DMS 273 (cell line): ENCODE measurements at regions not wholly inside any gene's neighbourhood (a gene's known extent, or its start where the extent isn't known, plus 50 kb on each side); places are given as distances from the start of the nearest gene placed in this dataset.

Source experiments
- DNase-seq: peaks from one replicate; lab custom pipeline; 2025; ENCODE audit not compliant: unreplicated experiment; lab: John Stamatoyannopoulos, UW

- no peak for DNase-seq
Observed at GRCh38 chr10:71065659-71066058, 146.7 kb upstream of the UNC5B start.

- DNase-seq: no peak
Observed at GRCh38 chr10:71066600-71066999, 145.8 kb upstream of the UNC5B start.

DNA sequence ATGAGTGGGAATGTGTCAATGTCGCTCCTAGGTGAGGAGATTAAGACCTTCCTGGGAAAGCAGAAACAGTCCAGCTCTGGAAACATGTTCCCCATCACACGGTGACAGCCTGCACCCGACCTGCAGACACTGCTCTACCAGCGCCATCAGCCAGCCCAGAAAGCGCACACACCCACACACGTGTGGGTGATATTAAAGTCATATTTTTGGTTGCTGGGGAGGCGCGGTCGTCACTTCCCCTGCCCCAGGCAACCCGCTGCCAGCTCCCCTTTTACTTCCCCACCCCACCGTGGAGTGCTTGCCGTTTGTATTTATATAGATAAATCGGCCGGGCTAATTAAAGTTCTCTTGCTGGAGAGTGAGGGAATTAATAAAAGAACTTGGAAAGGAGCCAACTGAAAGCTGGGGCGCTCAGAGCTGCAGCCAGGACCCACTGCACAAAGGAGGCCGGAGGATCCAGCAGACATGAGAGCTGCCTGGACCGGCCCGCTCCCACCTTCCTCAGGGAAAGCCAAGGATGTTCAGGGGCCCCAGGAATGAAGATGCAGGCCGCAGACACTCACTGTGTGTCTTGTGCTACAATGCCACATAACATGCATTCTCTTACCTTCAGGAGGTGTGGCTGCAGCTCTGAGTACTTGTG is 145.2 kb upstream of the UNC5B start:
- no peak for DNase-seq

DNA sequence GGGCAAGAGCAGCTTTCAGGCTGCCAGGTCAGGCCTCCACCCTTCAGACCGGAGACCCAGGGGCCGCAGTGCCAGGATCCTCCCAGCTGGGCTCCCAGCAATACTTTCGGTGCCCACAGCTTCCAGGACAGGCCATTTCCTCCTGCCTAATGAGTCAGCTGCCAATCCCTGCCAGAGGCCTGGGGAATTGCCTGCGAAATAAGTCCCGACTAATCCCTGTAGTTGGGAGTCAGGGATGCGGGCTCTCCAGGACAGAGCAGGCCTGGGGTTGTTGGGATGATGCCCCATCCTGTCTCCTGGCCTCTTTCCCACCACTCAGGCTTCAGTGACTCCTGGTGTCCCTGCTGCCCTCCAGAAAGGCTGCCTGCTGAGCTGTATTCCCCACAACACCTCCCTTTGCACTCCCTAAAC is 143.5 kb upstream of the UNC5B start:
- DNase-seq: no peak

GRCh38 chr10:71069909-71070666 is 142.3 kb upstream of the UNC5B start:
- DNase-seq: no peak

DNA sequence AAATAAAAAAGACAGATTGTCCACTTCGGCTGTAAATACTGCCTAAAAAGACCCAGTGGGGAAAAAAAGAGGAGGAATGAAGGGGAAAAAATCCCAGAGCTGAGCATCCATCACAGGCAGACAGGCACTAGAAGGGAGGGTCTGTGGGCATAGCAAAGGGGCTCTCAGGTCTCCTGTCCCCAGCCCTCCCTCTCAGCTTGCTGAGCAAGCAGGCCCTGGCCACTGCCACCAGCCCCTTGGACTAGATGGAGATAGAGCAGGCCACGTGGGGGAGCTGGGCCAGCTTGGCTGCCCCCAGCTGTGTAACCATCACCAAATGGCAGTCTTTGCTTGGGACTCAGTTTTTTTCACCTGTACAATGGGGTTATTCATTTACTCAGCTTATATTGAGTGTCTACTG is 141.6 kb upstream of the UNC5B start:
- DNase-seq: no peak

DNA sequence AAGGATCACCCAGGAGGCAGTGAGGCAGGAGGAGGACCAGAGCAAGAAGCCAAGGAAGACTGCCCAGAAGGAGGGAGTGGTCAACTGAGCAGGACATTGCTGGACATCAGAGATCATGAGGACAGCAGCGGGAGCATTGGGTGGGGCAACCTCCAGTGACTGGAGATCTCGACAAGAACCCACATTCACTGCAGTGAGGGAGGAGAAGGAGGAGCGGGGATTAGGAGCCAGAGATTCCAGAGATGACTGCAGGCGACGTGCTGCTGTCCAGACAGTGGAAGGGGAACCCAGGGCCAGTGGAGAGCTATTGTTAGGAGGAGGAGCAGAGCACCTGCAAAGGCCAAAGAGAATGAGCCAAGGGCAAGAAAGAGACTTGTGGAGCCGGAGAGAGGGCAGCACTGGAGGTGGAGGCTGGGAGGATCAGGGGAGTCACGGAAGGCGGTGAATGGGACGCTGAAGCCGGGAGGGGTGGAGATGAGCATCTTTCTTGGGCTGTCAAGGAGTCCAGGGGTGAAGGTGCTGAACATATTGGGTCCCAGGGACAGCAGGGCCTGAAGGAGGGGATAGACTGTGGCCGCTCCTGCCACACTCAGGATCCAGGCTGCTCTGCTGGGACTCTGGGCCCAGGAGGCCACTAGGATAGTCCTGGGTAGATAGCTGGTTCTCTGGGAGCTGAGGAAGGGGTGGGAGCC is 140.1 kb upstream of the UNC5B start:
- no peak for DNase-seq

DNA sequence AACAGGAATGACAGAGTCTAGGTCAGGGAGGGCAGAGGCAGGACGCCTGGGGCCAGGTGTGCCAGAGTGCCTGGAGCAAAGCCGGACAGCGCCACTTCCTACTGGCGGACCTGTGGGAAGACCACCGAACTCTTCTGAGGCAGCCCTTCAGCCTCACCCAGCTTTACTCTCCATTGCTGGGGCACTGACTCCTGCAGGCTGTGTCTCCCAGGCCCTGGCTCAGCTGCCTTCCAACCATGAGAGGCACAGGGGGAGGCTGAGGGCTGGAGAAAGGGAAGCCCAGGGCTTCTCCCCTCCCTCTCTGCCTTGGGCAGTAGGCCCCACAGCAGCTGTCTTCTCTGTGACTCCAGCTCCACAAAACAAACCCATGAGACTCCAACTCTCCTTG is 139.6 kb upstream of the UNC5B start:
- DNase-seq: no peak

- DNase-seq: no peak
Observed at GRCh38 chr10:71073451-71074175, 138.8 kb upstream of the UNC5B start.

DNA sequence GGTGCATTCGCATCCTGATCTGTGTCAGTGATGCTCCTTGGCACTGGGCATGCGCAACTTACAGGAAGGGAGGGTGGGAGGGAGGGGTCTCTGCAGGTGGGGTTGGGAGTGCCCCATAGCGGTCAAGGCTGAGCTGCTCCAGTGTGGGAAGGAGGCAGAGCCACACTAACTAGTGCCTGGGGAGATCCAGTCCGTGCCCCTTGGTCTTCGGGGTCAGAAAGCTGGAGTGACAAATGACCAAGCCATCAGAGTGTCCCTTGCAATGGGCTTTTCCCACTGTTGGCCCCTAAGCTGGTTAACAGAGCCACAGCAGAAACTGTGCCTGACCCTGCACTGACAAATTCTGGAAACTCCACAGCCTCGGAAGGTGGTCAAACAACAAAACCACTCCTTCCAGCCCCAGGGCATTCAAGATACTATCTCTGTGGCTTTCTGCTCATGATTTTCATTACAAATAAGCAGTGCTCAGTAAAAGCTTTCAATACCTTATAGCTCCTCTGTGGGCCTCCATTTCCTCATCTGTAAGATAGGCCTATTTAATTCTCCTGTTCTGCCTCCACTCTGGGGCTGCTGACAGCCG is 138.1 kb upstream of the UNC5B start:
- no peak for DNase-seq

- DNase-seq: peak; percentile 54
Observed at GRCh38 chr10:71075086-71075758, 137.1 kb upstream of the UNC5B start.

DNA sequence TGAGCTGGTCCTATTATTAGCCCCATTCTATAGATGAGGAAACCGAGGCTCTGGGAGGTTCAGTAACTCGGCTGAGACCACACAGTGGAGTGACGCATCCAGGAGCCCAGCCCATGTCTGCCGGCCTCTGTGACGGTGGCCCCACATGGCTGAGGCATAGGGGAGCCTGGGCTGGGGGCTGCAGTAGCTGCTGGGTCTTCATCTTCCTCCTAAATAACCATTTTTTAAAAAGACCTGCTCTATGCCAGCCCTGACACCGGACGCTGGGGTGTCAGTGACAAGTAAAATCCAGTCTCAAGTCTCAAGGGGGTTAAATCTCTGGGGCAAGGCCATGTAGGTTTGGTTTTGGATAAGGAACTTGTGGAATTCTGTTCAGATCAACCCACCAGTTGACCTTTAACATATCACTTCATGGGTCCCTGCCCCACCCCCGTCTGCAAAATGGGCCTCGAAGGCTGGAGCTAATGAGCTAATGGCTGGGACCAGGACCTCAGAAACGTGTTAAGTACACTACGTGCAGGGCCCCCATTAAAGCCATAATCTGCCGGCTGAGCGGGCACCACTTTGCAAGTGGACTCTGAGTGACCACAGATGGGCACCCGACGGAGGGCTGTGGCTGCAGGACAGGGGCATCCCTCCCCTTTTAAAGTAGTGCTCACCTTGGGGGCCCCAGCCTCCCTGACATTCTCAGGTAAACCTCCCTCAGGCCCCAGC is 136.5 kb upstream of the UNC5B start:
- DNase-seq: no peak

DNA sequence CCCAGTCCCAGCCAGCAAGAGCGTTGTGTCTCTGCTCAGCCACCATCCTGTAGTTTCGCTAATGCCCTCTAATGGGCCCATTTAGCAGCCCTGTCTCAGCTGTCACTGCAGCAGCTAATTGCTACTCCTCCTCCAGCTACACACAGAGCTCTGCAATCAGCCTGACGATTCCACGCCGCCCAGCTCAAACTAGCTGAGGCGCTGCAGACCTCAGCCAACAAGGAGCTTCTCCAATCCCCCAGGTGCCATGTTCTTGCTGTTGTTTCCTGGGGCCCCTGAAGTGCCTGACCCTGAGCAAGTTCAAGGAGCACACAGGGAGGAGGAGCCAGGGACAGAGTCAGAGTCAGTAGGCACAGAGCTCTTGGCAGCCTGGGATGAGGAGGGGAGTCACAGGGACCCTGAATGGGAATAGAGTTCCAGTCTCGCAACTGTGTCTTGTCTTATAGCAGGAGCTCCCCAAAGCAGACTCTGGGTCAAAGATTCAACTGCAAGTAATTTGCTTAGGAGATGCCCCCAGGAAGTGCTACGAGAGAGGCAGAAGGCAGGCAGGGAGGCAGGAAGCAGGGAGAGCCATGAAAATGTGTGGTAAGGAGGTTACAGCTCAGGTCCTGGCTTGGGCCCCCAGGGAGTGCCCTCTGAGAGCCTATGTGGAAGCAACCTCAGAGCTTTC is 135.8 kb upstream of the UNC5B start:
- DNase-seq: peak; percentile 22

- DNase-seq: no peak
Observed at GRCh38 chr10:71077143-71077581, 135.2 kb upstream of the UNC5B start.

DNA sequence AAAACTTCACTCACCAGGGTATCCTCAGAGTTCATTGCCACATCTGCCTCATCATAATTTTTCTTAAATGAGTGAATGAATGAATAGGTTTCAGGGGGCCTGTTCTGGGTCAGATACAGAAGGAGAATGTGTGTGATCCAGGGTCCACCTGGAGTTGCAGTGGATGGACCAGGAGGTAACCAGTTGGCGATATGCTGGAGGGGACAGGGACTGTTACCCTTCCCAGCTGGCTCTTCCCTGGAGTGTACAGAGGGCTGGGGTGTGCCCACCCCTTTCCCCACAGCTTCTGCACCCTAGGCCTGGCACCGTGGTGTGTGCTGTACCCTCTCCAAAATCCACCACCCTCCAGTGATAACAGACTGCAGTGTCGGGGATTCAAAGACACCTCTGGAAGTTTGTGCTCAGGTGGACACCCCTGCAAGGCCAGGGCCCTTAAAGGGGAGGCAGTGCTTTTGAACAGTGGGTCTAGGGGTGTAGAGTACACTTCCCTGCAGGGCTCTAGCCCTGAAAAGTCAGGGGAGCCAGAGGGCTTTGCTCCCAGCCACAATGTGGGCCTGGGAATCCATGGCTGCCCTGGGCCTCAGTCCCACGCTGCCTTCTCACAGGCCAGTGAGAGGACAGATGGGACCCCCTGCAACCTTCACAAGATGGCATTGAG is 134.4 kb upstream of the UNC5B start:
- DNase-seq: no peak

DNA sequence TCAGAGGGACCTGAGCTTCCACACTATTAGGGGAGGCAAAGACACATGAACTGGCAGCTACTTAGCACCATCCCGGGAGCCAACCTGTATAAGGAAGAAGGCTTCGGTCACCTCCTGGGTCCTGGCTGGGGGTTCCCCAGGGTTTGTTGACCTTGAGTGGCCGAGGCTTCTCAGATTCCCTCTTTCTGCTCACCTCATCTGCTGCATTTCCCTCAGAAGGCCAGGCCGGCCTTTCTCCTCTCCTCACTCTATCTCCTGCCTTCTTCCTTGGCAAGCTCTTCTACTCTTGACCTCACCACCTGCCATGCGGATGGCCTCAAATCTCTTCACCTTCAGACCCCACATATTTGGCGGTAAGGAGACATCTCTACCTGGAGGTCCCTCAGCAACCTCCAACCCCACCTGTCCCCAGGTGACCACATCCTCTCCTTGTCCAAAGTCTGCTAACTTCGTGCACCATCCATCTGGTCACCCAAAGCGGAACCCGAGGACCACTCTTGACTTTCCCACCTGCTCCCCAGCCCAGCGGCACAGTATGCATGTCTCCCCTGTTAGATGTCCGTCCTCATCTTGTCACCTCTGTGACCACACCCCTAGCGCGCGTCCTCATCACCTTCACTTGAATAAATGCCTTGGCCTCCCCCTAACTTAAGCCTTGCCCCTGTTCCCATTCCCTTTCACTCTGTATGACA is 133.8 kb upstream of the UNC5B start:
- DNase-seq: no peak

DNA sequence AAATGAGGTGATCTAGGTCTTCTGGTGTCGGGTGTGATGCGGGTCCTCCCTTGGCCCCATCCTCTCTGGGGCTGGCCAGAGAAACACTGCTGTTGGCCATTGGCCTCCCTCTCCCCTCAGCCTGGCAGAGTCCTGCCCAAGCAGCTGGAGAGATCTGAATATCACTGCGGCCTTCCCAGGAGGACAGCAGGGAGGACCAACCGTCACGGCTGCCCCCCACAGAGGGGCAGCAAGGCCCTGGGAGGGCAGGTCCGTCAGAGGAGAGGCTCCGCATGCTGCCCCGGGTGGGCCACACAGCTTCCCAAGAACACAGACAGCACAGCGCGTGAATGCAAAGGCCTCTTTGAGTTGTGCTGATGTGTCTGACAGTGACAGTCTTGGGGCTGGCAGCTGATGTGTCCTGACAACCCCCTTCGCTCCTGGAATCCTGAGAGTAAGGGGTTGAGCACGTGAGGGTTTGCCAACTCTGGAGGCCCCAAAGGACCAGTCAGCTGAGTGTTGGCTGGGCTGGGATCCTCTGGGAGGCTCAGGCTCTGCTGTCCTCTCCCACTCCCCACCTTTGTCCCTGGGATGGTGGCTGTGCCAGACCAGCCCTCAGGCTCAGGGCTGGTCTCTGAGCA is 132.5 kb upstream of the UNC5B start:
- no peak for DNase-seq
